ENCODE measurements at regions not wholly inside any gene's neighbourhood (a gene's known extent, or its start where the extent isn't known, plus 50 kb on each side); places are given as distances from the start of the nearest gene placed in this dataset.

GRCh38 chr3:139185527-139185926 is 140.8 kb upstream of the PRR23C start:
- TF ChIP-seq POLR2A (IDR thresholded peaks at IDR 0.05; ENCODE audit: low read depth, low read length) (no peak), POLR2AphosphoS5 (IDR thresholded peaks at IDR 0.05; ENCODE audit: low read depth, low read length) (no peak), TAF1 (IDR thresholded peaks at IDR 0.05; ENCODE audit: borderline replicate concordance, low read depth, low read length) (no peak)

Measured in GM12892 (cell line).